Endothelial cell (in vitro differentiated cells): ENCODE measurements at regions not wholly inside any gene's neighbourhood (a gene's known extent, or its start where the extent isn't known, plus 50 kb on each side); places are given as distances from the start of the nearest gene placed in this dataset.
"Not testable (repeated sequence)": the region's sequence is repeated elsewhere in the genome, so short reads cannot be mapped to it uniquely, and the experiment has no call there.

Experiments
- DNase-seq: peaks from one replicate; pipeline ENCODE4 v3.0.0; 2021; ENCODE audit warnings: low spot score
- H3K27ac Mint-ChIP-seq: one replicate; pipeline ENCODE4 v1.8.0; 2021; ENCODE audit warnings: mixed read lengths, inconsistent platforms; ENCODE audit not compliant: unreplicated experiment
- H3K27me3 Mint-ChIP-seq: one replicate; pipeline ENCODE4 v1.8.0; 2021; ENCODE audit warnings: mild to moderate bottlenecking, moderate library complexity, mixed read lengths, inconsistent platforms; ENCODE audit not compliant: unreplicated experiment
- H3K36me3 Mint-ChIP-seq: one replicate; pipeline ENCODE4 v1.8.0; 2021; ENCODE audit warnings: mild to moderate bottlenecking, low read depth, mixed read lengths, inconsistent platforms; ENCODE audit not compliant: unreplicated experiment
- H3K4me1 Mint-ChIP-seq: one replicate; pipeline ENCODE4 v1.8.0; 2021; ENCODE audit warnings: mild to moderate bottlenecking, mixed read lengths, inconsistent platforms; ENCODE audit not compliant: unreplicated experiment
- H3K4me3 Mint-ChIP-seq: one replicate; pipeline ENCODE4 v1.8.0; 2021; ENCODE audit warnings: mild to moderate bottlenecking, mixed read lengths, inconsistent platforms; ENCODE audit not compliant: unreplicated experiment
- H3K9me3 Mint-ChIP-seq: one replicate; pipeline ENCODE4 v1.8.0; 2021; ENCODE audit warnings: mixed read lengths, inconsistent platforms; ENCODE audit not compliant: unreplicated experiment
- TF ChIP-seq, protein P1 (sequence below): fragments of 200-600 bp; sonication (generic); IDR thresholded peaks from one replicate; pipeline ENCODE4 v1.5.0; 2021; ENCODE audit warnings: antibody characterized with exemption; ENCODE audit not compliant: unreplicated experiment

DNA sequence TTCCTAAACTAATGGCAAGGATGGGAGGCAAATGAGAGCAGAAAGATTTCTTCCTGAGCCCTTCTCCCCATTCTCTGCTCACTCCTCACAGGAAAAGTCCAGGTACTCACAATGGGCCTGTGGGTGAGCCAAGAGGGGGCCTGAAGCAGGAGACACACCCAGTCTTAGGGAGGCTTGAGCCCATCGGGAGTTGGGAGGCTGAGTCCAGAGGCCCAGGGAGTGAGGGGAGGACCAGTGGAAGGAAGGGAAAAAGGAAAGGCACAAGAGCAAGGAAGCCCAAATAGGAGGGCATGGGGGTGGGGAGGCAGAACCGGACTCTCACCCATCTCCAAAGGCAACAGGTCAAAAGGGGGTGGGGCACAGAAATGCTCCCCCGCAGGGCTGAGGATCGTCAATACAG, 68.1 kb upstream of the CNEP1R1 start:
- TF ChIP-seq, protein P1, sequence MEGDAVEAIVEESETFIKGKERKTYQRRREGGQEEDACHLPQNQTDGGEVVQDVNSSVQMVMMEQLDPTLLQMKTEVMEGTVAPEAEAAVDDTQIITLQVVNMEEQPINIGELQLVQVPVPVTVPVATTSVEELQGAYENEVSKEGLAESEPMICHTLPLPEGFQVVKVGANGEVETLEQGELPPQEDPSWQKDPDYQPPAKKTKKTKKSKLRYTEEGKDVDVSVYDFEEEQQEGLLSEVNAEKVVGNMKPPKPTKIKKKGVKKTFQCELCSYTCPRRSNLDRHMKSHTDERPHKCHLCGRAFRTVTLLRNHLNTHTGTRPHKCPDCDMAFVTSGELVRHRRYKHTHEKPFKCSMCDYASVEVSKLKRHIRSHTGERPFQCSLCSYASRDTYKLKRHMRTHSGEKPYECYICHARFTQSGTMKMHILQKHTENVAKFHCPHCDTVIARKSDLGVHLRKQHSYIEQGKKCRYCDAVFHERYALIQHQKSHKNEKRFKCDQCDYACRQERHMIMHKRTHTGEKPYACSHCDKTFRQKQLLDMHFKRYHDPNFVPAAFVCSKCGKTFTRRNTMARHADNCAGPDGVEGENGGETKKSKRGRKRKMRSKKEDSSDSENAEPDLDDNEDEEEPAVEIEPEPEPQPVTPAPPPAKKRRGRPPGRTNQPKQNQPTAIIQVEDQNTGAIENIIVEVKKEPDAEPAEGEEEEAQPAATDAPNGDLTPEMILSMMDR: no peak
- H3K27ac Mint-ChIP-seq: no peak overlapping the region

DNA sequence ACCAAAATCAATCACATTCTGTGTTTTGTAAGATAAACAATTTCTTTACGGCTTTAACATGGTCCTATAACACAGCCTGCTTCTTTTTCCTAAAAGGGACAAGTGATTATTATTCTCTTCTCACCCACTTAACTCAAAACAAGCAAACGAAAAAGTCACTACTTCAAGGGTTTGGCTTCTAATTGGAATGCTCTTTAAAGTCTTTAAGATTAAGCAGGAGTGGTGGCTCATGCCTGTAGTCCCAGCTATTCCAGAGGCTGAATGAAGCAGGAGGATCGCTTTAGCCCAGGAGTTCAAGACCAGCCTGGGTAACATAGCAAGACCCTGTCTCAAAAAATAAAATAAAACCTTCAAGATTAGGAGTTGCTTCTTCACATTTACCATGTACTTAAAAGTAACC, 66.6 kb upstream of the CNEP1R1 start:
- Mint-ChIP-seq H3K4me1 (peaks cover 5% of the 10 kb centered on the region), H3K9me3 (no peaks in the 10 kb centered on the region), H3K27me3 (no peaks in the 10 kb centered on the region), H3K36me3 (no peaks in the 10 kb centered on the region), H3K4me3 (no peak overlapping the region), H3K27ac (no peak overlapping the region)
- TF ChIP-seq, protein P1: no peak
- DNase-seq: no peak

More for the DNA sequence above, 68.1 kb upstream of the CNEP1R1 start:
- Mint-ChIP-seq H3K4me3 (no peak overlapping the region), H3K9me3 (no peaks in the 10 kb centered on the region), H3K4me1 (peaks cover 5% of the 10 kb centered on the region), H3K27me3 (no peaks in the 10 kb centered on the region), H3K36me3 (no peaks in the 10 kb centered on the region)
- DNase-seq: no peak

DNA sequence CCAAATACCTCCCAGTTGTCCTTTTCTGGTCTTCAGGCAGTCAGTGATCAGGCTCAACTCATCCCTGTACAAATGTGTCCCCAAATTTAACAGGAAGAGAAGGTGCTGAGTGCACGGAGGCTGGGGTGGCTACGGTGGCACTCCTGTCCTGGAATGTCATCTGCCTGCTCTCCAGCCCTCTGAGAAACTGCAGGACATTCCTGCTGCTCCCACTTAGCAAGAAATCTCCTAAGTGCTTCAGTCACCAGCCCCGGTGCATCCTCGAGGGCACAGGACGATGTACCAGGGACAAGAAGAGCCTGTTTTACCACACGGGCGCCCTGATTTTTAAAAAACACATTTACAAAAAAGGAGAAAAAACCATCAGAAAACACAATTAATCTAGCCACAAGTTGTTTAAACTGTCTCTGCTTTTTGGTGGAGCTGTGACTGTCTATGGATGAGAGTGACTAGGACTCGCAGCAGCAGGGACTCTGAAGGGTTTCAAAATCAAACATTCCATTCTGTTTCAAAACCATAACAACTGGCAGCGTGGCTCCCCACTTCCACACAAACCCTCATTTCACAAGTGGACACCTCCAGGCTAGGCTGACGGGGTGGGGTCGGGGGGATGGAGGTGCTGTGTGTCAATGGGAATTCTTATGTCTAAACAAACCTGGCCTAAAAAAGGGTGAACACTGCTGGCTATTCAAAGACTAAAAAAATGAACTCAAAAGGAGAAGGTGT, 65.3 kb upstream of the CNEP1R1 start:
- H3K4me1 Mint-ChIP-seq: peaks cover 5% of the 10 kb centered on the region
- DNase-seq: no peak
- H3K27me3 Mint-ChIP-seq: no peaks in the 10 kb centered on the region
- TF ChIP-seq, protein P1: no peak
- H3K4me3 Mint-ChIP-seq: no peak overlapping the region
- no peaks in the 10 kb centered on the region for H3K9me3 Mint-ChIP-seq
- H3K36me3 Mint-ChIP-seq: no peaks in the 10 kb centered on the region
- H3K27ac Mint-ChIP-seq: no peak overlapping the region

DNA sequence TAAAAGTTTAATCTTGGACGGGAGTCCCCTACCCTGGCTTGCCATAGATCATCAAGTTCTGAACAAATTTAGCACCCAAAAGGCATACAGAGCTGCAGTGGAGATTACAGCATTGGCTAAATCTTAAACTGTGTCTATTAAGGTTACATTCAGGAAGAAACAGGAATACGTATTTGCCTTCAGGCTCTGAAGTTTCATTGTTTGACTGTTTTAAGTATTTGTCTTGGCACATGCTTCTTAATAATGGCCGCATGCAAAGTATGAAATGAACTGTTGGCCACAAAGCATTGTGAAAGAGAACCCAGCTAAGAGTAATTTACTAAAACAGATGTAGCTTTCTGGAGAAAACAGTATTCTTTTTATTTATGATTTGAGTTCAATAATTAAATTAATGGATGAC, 63.9 kb upstream of the CNEP1R1 start:
- no peak for DNase-seq
- no peak overlapping the region for H3K4me3 Mint-ChIP-seq
- H3K27ac Mint-ChIP-seq: no peak overlapping the region
- peaks cover 5% of the 10 kb centered on the region for H3K4me1 Mint-ChIP-seq
- no peaks in the 10 kb centered on the region for H3K27me3 Mint-ChIP-seq
- TF ChIP-seq, protein P1: no peak
- H3K36me3 Mint-ChIP-seq: no peaks in the 10 kb centered on the region
- H3K9me3 Mint-ChIP-seq: no peaks in the 10 kb centered on the region

DNA sequence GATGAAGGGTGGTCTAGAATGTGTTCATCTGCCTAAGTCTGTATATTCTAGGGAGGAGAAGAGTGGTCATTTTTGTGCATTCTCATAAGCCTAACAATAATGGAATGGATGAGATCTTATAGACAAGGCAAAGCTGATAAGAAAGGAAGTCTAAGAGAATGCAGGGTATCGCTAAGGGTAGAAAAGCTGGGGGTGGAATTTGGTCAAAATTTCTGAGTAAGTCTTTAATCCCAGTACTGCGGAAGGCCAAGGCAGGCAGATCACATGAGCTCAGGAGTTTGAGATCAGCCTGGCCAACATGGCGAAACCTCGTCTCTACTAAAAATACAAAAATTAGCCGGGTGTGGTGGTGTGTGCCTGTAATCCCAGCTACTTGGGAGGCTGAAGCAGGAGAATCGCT, 62.5 kb upstream of the CNEP1R1 start:
- not testable (repeated sequence) for H3K4me3 Mint-ChIP-seq, H3K27ac Mint-ChIP-seq, DNase-seq, H3K27me3 Mint-ChIP-seq, H3K4me1 Mint-ChIP-seq, H3K36me3 Mint-ChIP-seq, H3K9me3 Mint-ChIP-seq
